GM23338 (cell line): ENCODE measurements at regions not wholly inside any gene's neighbourhood (a gene's known extent, or its start where the extent isn't known, plus 50 kb on each side); places are given as distances from the start of the nearest gene placed in this dataset.

Experiments used
- ATAC-seq: fragments of 200-7000 bp; cut with Tn5 transposase; 3 replicates; pipeline ENCODE4 v1.9.1; 2020
- DNase-seq: peaks from one replicate; pipeline ENCODE4 v3.0.0-alpha.2; 2015; ENCODE audit warnings: low spot score
- H2AFZ ChIP-seq: fragments of 200-600 bp; sonication (generic); 2 replicates; pipeline ENCODE4 v1.8.0; 2016; ENCODE audit warnings: antibody characterized with exemption, mild to moderate bottlenecking, moderate library complexity
- H3F3A ChIP-seq: fragments of 200-600 bp; sonication (generic); replicated peaks from 2 replicates; pipeline ENCODE4 v1.8.0; 2017; ENCODE audit warnings: antibody characterized with exemption, mixed run types, low read depth
- H3K27ac ChIP-seq: fragments of 200-600 bp; sonication (generic); 2 replicates; pipeline ENCODE4 v1.6.1; 2016; ENCODE audit warnings: low read depth
- H3K27me3 ChIP-seq: fragments of 200-600 bp; sonication (generic); 2 replicates; pipeline ENCODE4 v1.8.0; 2016; ENCODE audit warnings: mild to moderate bottlenecking, mixed run types, moderate library complexity; ENCODE audit not compliant: insufficient read depth
- H3K36me3 ChIP-seq: fragments of 200-600 bp; sonication (generic); 2 replicates; pipeline ENCODE4 v1.8.0; 2016; ENCODE audit warnings: mild to moderate bottlenecking; ENCODE audit not compliant: insufficient read depth
- H3K4me1 ChIP-seq: fragments of 200-600 bp; sonication (generic); 2 replicates; pipeline ENCODE4 v1.8.0; 2016; ENCODE audit warnings: mild to moderate bottlenecking, moderate library complexity; ENCODE audit not compliant: insufficient read depth
- H3K4me2 ChIP-seq: fragments of 200-600 bp; sonication (generic); 2 replicates; pipeline ENCODE4 v1.7.1; 2017; ENCODE audit warnings: mixed run types
- H3K4me3 ChIP-seq: fragments of 200-600 bp; sonication (generic); 2 replicates; pipeline ENCODE4 v1.6.1; 2016; ENCODE audit warnings: mixed run types
- H3K79me2 ChIP-seq: fragments of 200-600 bp; sonication (generic); replicated peaks from 2 replicates; pipeline ENCODE4 v1.8.0; 2017; ENCODE audit warnings: mild to moderate bottlenecking; ENCODE audit not compliant: insufficient read depth
- H3K9me2 ChIP-seq: fragments of 200-600 bp; sonication (generic); 2 replicates; pipeline ENCODE4 v1.8.0; 2017; ENCODE audit not compliant: insufficient read depth
- H4K20me1 ChIP-seq: fragments of 200-600 bp; sonication (generic); replicated peaks from 2 replicates; pipeline ENCODE4 v1.8.0; 2017; ENCODE audit warnings: mild to moderate bottlenecking; ENCODE audit not compliant: insufficient read depth
- H3K27ac Mint-ChIP-seq: 2 replicates; pipeline ENCODE4 v1.8.0; 2020; ENCODE audit warnings: inconsistent platforms, mild to moderate bottlenecking, moderate library complexity, mixed read lengths
- H3K27me3 Mint-ChIP-seq: 3 replicates; pipeline ENCODE4 v1.8.0; 2022; ENCODE audit warnings: low read depth, mild to moderate bottlenecking, moderate library complexity, mixed read lengths, inconsistent platforms; ENCODE audit not compliant: insufficient read depth, poor library complexity
- H3K36me3 Mint-ChIP-seq: 3 replicates; pipeline ENCODE4 v1.8.0; 2021; ENCODE audit warnings: low read depth, mild to moderate bottlenecking, inconsistent platforms, moderate library complexity, mixed read lengths
- H3K4me1 Mint-ChIP-seq: 3 replicates; pipeline ENCODE4 v1.8.0; 2020; ENCODE audit warnings: mild to moderate bottlenecking, inconsistent platforms, mixed read lengths
- H3K4me3 Mint-ChIP-seq: 3 replicates; pipeline ENCODE4 v1.8.0; 2021; ENCODE audit warnings: moderate library complexity, mild to moderate bottlenecking, inconsistent platforms, mixed read lengths
- H3K9me3 Mint-ChIP-seq: 3 replicates; pipeline ENCODE4 v1.8.0; 2020; ENCODE audit warnings: moderate library complexity, mild to moderate bottlenecking, inconsistent platforms, mixed read lengths
- EZH2phosphoT487 ChIP-seq: fragments of 200-600 bp; sonication (generic); IDR thresholded peaks from one replicate; pipeline ENCODE4 v1.8.1; 2018; ENCODE audit warnings: antibody characterized with exemption; ENCODE audit not compliant: unreplicated experiment
- NANOG ChIP-seq: IDR thresholded peaks from 2 replicates; pipeline ENCODE4 v1.6.1; 2016; ENCODE audit warnings: antibody characterized with exemption, borderline replicate concordance
- STAT1 ChIP-seq: IDR thresholded peaks from one replicate; pipeline ENCODE4 v1.6.1; 2016; ENCODE audit warnings: antibody characterized with exemption; ENCODE audit not compliant: unreplicated experiment
- ZNF462 ChIP-seq: fragments of 250-450 bp; sonication (Bioruptor Pico); IDR thresholded peaks from 2 replicates; pipeline ENCODE4 v1.5.0; 2020; ENCODE audit warnings: mild to moderate bottlenecking, moderate library complexity

- no peak for TF ChIP-seq ZNF462 (CRISPR knock-in tag)
- TF ChIP-seq EZH2phosphoT487, result no peak
These were observed 164.0 kb upstream of the TRAM1L1 start (continued) for GRCh38 chr4:117249333-117249732.

GRCh38 chr4:117264072-117264471, 178.7 kb upstream of the TRAM1L1 start:
- TF ChIP-seq STAT1 (no peak), EZH2phosphoT487 (no peak), NANOG (no peak), ZNF462 (CRISPR knock-in tag) (no peak)
- peaks cover 5% of the 10 kb centered on the region; the same call in 2 of the 3 replicates for H3K9me3 Mint-ChIP-seq
- no peak overlapping the region for H3K4me3 ChIP-seq
- H3F3A ChIP-seq, result no peaks in the 10 kb centered on the region
- H3K4me2 ChIP-seq, result no peak overlapping the region
- H3K27ac ChIP-seq, result no peak overlapping the region
- H3K36me3 ChIP-seq, result no peaks in the 10 kb centered on the region
- no peak for ATAC-seq
- no peaks in the 10 kb centered on the region for H4K20me1 ChIP-seq
- no peak for DNase-seq
- no peaks in the 10 kb centered on the region for H3K27me3 ChIP-seq
- H3K27ac Mint-ChIP-seq, result no peak overlapping the region
- no peaks in the 10 kb centered on the region for H3K79me2 ChIP-seq
- H3K27me3 Mint-ChIP-seq, result no peaks in the 10 kb centered on the region
- H3K36me3 Mint-ChIP-seq, result peaks cover 9% of the 10 kb centered on the region
- H3K4me1 Mint-ChIP-seq, result peaks cover 7% of the 10 kb centered on the region
- H3K4me3 Mint-ChIP-seq, result no peak overlapping the region
- H3K9me2 ChIP-seq, result no peaks in the 10 kb centered on the region; the same call in 1 of the 2 replicates
- H3K4me1 ChIP-seq, result peaks cover 3% of the 10 kb centered on the region; the same call in 1 of the 2 replicates
- H2AFZ ChIP-seq, result no peak overlapping the region
